Mesendoderm (in vitro differentiated cells): ENCODE measurements at regions not wholly inside any gene's neighbourhood (a gene's known extent, or its start where the extent isn't known, plus 50 kb on each side); places are given as distances from the start of the nearest gene placed in this dataset.

ENCODE experiments used
- DNase-seq: peaks from one replicate; pipeline ENCODE4 v3.0.0; 2013
- H2AK5ac ChIP-seq: 2 replicates; pipeline ENCODE4 v1.6.1; 2013; ENCODE audit warnings: low read length, inconsistent platforms
- H2BK120ac ChIP-seq: 2 replicates; pipeline ENCODE4 v1.6.1; 2013; ENCODE audit warnings: low read depth, mild to moderate bottlenecking, low read length, moderate library complexity, mixed read lengths
- H2BK15ac ChIP-seq: replicated peaks from 2 replicates; pipeline ENCODE4 v1.6.1; 2013; ENCODE audit warnings: low read depth, mild to moderate bottlenecking, moderate library complexity
- H2BK5ac ChIP-seq: 2 replicates; pipeline ENCODE4 v1.6.1; 2013; ENCODE audit warnings: low read length, inconsistent platforms
- H3K18ac ChIP-seq: 2 replicates; pipeline ENCODE4 v1.6.1; 2013; ENCODE audit warnings: mild to moderate bottlenecking, low read length, mixed read lengths
- H3K23ac ChIP-seq: one replicate; pipeline ENCODE4 v1.6.1; 2013; ENCODE audit warnings: low read length
- H3K27ac ChIP-seq: 2 replicates; pipeline ENCODE4 v1.5.1; 2013; ENCODE audit warnings: low read depth, mild to moderate bottlenecking, inconsistent platforms, low read length, moderate library complexity
- H3K27me3 ChIP-seq: 2 replicates; pipeline ENCODE4 v1.6.1; 2013; ENCODE audit warnings: low read length, control low read depth, mild to moderate bottlenecking, inconsistent platforms; ENCODE audit not compliant: insufficient read depth, poor library complexity
- H3K36me3 ChIP-seq: 2 replicates; pipeline ENCODE4 v1.6.1; 2013; ENCODE audit warnings: low read length, inconsistent platforms; ENCODE audit not compliant: control insufficient read depth, insufficient read depth
- H3K4ac ChIP-seq: one replicate; pipeline ENCODE4 v1.6.1; 2013; ENCODE audit warnings: low read depth, mild to moderate bottlenecking, low read length, moderate library complexity
- H3K4me1 ChIP-seq: 2 replicates; pipeline ENCODE4 v1.6.1; 2013; ENCODE audit warnings: low read depth, low read length, inconsistent platforms; ENCODE audit not compliant: control insufficient read depth
- H3K4me2 ChIP-seq: 2 replicates; pipeline ENCODE4 v1.6.1; 2013; ENCODE audit warnings: low read length
- H3K4me3 ChIP-seq: 2 replicates; pipeline ENCODE4 v1.5.1; 2013; ENCODE audit warnings: mild to moderate bottlenecking, low read length
- H3K56ac ChIP-seq: one replicate; pipeline ENCODE4 v1.6.1; 2013; ENCODE audit warnings: low read length
- H3K79me1 ChIP-seq: 2 replicates; pipeline ENCODE4 v1.6.1; 2013; ENCODE audit warnings: low read length, inconsistent platforms
- H3K79me2 ChIP-seq: 2 replicates; pipeline ENCODE4 v1.6.1; 2013; ENCODE audit warnings: mild to moderate bottlenecking, low read length; ENCODE audit not compliant: control insufficient read depth, insufficient read depth
- H3K9ac ChIP-seq: 2 replicates; pipeline ENCODE4 v1.6.1; 2013; ENCODE audit warnings: low read length, inconsistent platforms
- H4K5ac ChIP-seq: one replicate; pipeline ENCODE4 v1.6.1; 2013; ENCODE audit warnings: low read length
- H4K8ac ChIP-seq: one replicate; pipeline ENCODE4 v1.6.1; 2013; ENCODE audit warnings: low read depth, mild to moderate bottlenecking, control low read depth, low read length, moderate library complexity

DNA sequence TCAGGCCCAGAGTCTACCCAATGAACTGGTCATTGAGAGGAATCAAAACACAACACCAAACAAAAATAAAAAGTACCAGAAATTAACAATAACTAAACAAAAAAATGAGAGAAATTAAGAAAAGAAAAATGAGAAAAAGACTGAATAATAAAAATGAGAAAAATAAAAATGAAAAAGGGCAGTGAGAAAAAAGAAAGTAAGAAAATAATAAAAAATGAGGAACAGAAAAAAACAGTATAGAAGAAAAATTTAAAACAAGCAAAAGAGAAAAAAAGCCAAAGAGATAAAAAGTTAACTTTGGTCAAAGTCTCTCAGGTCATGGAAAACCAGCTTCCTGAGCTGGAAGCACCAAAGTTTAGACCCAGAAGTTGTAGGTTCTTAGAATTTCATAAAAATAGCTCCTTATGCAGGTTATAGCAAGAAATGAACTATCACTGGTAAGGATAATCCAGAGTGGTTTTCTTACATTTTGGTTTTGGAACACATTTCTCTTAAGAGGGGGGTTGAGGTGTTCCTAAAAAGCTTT lies 51.0 kb upstream of the WDR17 start:
- no peaks in the 10 kb centered on the region for H3K36me3 ChIP-seq
- H3K27me3 ChIP-seq, result no peaks in the 10 kb centered on the region
- no peak overlapping the region for H2BK5ac ChIP-seq
- no peak overlapping the region for H4K5ac ChIP-seq
- peak overlapping the region; percentile 46 for H3K56ac ChIP-seq
- no peak overlapping the region for H4K8ac ChIP-seq
- H3K23ac ChIP-seq, result no peak overlapping the region
- no peaks in the 10 kb centered on the region for H3K79me1 ChIP-seq
- no peaks in the 10 kb centered on the region for H3K4me1 ChIP-seq
- H3K4ac ChIP-seq, result no peak overlapping the region
- H2BK120ac ChIP-seq, result no peak overlapping the region
- H3K79me2 ChIP-seq, result no peaks in the 10 kb centered on the region
- H3K27ac ChIP-seq, result no peak overlapping the region
- H2AK5ac ChIP-seq, result no peak overlapping the region
- no peak overlapping the region for H3K9ac ChIP-seq
- H3K4me3 ChIP-seq, result no peak overlapping the region
- no peak for DNase-seq
- H3K18ac ChIP-seq, result no peak overlapping the region
- H2BK15ac ChIP-seq, result no peak overlapping the region
- no peak overlapping the region for H3K4me2 ChIP-seq
